Smooth muscle cell (in vitro differentiated cells): ENCODE measurements at regions not wholly inside any gene's neighbourhood (a gene's known extent, or its start where the extent isn't known, plus 50 kb on each side); places are given as distances from the start of the nearest gene placed in this dataset.
"Not testable (repeated sequence)": the region's sequence is repeated elsewhere in the genome, so short reads cannot be mapped to it uniquely, and the experiment has no call there.

ENCODE experiments used
- DNase-seq: peaks from one replicate; lab custom pipeline; 2025; ENCODE audit not compliant: unreplicated experiment; lab: John Stamatoyannopoulos, UW
- H2AFZ ChIP-seq: fragments of 200-600 bp; sonication (generic); 2 replicates; pipeline ENCODE4 v1.6.0; 2016; ENCODE audit warnings: antibody characterized with exemption, low read depth, mild to moderate bottlenecking
- H3F3A ChIP-seq: fragments of 200-600 bp; sonication (generic); 2 replicates; pipeline ENCODE4 v1.6.0; 2017; ENCODE audit warnings: antibody characterized with exemption, low read depth
- H3K27ac ChIP-seq: fragments of 200-600 bp; sonication (generic); 2 replicates; pipeline ENCODE4 v1.5.1; 2016; ENCODE audit warnings: low read depth, mild to moderate bottlenecking
- H3K27me3 ChIP-seq: fragments of 200-600 bp; sonication (generic); 2 replicates; pipeline ENCODE4 v1.6.1; 2016; ENCODE audit warnings: low read depth, mild to moderate bottlenecking
- H3K36me3 ChIP-seq: fragments of 200-600 bp; sonication (generic); 2 replicates; pipeline ENCODE4 v1.5.1; 2016; ENCODE audit warnings: low read depth
- H3K4me1 ChIP-seq: fragments of 200-600 bp; sonication (generic); 2 replicates; pipeline ENCODE4 v1.5.1; 2016; ENCODE audit warnings: low read depth
- H3K4me2 ChIP-seq: fragments of 200-600 bp; sonication (generic); 2 replicates; pipeline ENCODE4 v1.6.0; 2016; ENCODE audit warnings: mild to moderate bottlenecking
- H3K4me3 ChIP-seq: fragments of 200-600 bp; sonication (generic); 2 replicates; pipeline ENCODE4 v1.5.1; 2016; ENCODE audit warnings: mild to moderate bottlenecking
- H3K79me2 ChIP-seq: fragments of 200-600 bp; sonication (generic); 2 replicates; pipeline ENCODE4 v1.6.0; 2016; ENCODE audit warnings: low read depth, mild to moderate bottlenecking
- H3K9ac ChIP-seq: fragments of 200-600 bp; sonication (generic); 2 replicates; pipeline ENCODE4 v1.6.0; 2016; ENCODE audit warnings: low read depth
- H3K9me3 ChIP-seq: fragments of 200-600 bp; sonication (generic); replicated peaks from 2 replicates; pipeline ENCODE4 v1.5.1; 2016; ENCODE audit warnings: low read depth
- H4K20me1 ChIP-seq: fragments of 200-600 bp; sonication (generic); 2 replicates; pipeline ENCODE4 v1.6.0; 2016; ENCODE audit warnings: low read depth
- WGBS: methylation state at CpG from one replicate; pipeline ENCODE4 v1.1.7; 2016; ENCODE audit warnings: low lambda C conversion rate; 5-methylcytosine and 5-hydroxymethylcytosine counted together
- TF ChIP-seq, protein P1 (sequence below): fragments of 200-600 bp; sonication (generic); IDR thresholded peaks from 2 replicates; pipeline ENCODE4 v1.5.1; 2017; ENCODE audit warnings: borderline replicate concordance, mild to moderate bottlenecking, antibody characterized with exemption; ENCODE audit not compliant: insufficient read depth, poor library complexity, severe bottlenecking

DNA sequence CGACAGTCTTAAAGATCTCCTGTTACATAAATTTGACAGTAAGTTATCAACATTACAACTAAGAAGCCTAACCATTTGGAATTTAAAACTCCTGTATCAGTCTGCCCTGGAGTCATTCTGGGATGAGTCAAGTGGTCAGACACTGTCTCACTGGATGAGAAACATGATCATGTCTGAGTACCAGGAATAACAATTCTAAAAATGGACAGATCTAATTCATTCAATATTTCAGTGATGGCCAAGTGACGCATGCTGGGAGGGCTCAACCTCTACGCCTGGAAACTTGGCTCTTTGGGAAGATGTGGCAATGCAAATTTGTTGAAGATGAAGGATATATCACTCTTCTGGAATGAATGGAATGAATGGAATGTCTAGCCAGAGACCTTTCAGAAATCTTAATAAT, 1427.2 kb downstream of the STIM2 start:
- Histone ChIP-seq H4K20me1 (no peaks in the 10 kb centered on the region), H3K79me2 (no peaks in the 10 kb centered on the region), H2AFZ (no peak overlapping the region), H3K4me3 (no peak overlapping the region), H3K27ac (peak overlapping the region; percentile 91), H3K4me1 (peaks cover 4% of the 10 kb centered on the region), H3K9me3 (peaks cover 4% of the 10 kb centered on the region), H3K4me2 (no peak overlapping the region), H3K9ac (no peak overlapping the region), H3K36me3 (peaks cover 7% of the 10 kb centered on the region), H3F3A (peaks cover 7% of the 10 kb centered on the region), H3K27me3 (no peaks in the 10 kb centered on the region)
- TF ChIP-seq, protein P1, sequence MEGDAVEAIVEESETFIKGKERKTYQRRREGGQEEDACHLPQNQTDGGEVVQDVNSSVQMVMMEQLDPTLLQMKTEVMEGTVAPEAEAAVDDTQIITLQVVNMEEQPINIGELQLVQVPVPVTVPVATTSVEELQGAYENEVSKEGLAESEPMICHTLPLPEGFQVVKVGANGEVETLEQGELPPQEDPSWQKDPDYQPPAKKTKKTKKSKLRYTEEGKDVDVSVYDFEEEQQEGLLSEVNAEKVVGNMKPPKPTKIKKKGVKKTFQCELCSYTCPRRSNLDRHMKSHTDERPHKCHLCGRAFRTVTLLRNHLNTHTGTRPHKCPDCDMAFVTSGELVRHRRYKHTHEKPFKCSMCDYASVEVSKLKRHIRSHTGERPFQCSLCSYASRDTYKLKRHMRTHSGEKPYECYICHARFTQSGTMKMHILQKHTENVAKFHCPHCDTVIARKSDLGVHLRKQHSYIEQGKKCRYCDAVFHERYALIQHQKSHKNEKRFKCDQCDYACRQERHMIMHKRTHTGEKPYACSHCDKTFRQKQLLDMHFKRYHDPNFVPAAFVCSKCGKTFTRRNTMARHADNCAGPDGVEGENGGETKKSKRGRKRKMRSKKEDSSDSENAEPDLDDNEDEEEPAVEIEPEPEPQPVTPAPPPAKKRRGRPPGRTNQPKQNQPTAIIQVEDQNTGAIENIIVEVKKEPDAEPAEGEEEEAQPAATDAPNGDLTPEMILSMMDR = no peak
- no peak for DNase-seq
- WGBS = 21% methylated on average over 3 of the region's 3 CpGs

GRCh38 chr4:28296239-28296638, 1435.6 kb downstream of the STIM2 start:
- TF ChIP-seq, protein P1 = no peak
- H2AFZ ChIP-seq = no peak overlapping the region
- no peak overlapping the region for H3K9ac ChIP-seq
- no peak overlapping the region for H3K4me2 ChIP-seq
- no peaks in the 10 kb centered on the region for H3K79me2 ChIP-seq
- no peaks in the 10 kb centered on the region for H3K27me3 ChIP-seq
- no peak overlapping the region for H3K4me3 ChIP-seq
- H3K36me3 ChIP-seq = peaks cover 4% of the 10 kb centered on the region
- 100% methylated on average over 1 of the region's 1 CpG for WGBS
- H3K4me1 ChIP-seq = no peaks in the 10 kb centered on the region
- no peaks in the 10 kb centered on the region for H3K9me3 ChIP-seq
- no peak overlapping the region for H3K27ac ChIP-seq
- DNase-seq = no peak
- no peaks in the 10 kb centered on the region for H4K20me1 ChIP-seq
- H3F3A ChIP-seq = no peaks in the 10 kb centered on the region

- DNase-seq = no peak
- no peaks in the 10 kb centered on the region for H3K9me3 ChIP-seq
Observed at GRCh38 chr4:28310926-28311325, 1450.3 kb downstream of the STIM2 start.

GRCh38 chr4:28312497-28312896, 1451.9 kb downstream of the STIM2 start:
- not testable (repeated sequence) for H3K27me3 ChIP-seq, H3K27ac ChIP-seq, H3K4me1 ChIP-seq, H3K4me3 ChIP-seq, H3F3A ChIP-seq, H3K4me2 ChIP-seq, H3K9me3 ChIP-seq, H4K20me1 ChIP-seq, H3K79me2 ChIP-seq, H3K36me3 ChIP-seq, H2AFZ ChIP-seq, H3K9ac ChIP-seq, DNase-seq
- 93% methylated on average over 10 of the region's 11 CpGs for WGBS

More at GRCh38 chr4:28310926-28311325, 1450.3 kb downstream of the STIM2 start:
- Histone ChIP-seq H3K79me2 (no peaks in the 10 kb centered on the region), H3K4me2 (no peak overlapping the region), H2AFZ (no peak overlapping the region), H3F3A (no peaks in the 10 kb centered on the region), H3K4me3 (no peak overlapping the region), H3K4me1 (no peaks in the 10 kb centered on the region), H3K36me3 (no peaks in the 10 kb centered on the region), H3K27ac (no peak overlapping the region), H4K20me1 (no peaks in the 10 kb centered on the region), H3K27me3 (no peaks in the 10 kb centered on the region), H3K9ac (no peak overlapping the region)
- TF ChIP-seq, protein P1 = no peak
- 91% methylated on average over 2 of the region's 2 CpGs for WGBS
